ENCODE measurements at regions not wholly inside any gene's neighbourhood (a gene's known extent, or its start where the extent isn't known, plus 50 kb on each side); places are given as distances from the start of the nearest gene placed in this dataset.
"Not testable (repeated sequence)": the region's sequence is repeated elsewhere in the genome, so short reads cannot be mapped to it uniquely, and the experiment has no call there.

DNA sequence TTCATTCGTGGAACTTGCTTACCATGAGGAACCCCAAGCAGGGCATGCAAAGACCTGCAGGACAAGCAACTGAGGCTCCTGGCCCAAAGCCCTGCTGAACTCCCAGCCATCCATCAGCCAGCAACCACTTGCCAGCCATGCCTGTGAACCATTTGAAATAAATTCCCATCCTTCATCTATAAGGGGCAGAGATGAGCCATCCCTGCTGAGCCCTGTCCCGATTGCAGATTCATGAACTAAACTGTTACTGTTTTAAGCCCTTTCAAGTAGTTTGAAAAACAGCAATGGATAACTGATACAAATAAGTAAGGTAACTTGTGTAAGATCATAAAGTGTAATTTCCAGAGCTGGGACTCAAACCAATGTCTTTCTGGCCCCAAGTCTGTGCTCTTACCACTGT, 114.4 kb upstream of the WSCD1 start:
- no peaks in the 10 kb centered on the region for H3K4me1 ChIP-seq
- H3K27me3 ChIP-seq (ENCODE audit: low read depth) = no peaks in the 10 kb centered on the region
- H3K9me3 ChIP-seq = no peaks in the 10 kb centered on the region
- in situ Hi-C loops (cut with MboI; ENCODE audit: low sequenced_read_pairs) = no loop called here
- no peak for DNase-seq (ENCODE audit: low spot score in 2 of 2)
- H3K4me3 ChIP-seq = no peak overlapping the region
- no peaks in the 10 kb centered on the region for H3K36me3 ChIP-seq (replicated peaks)

DNA sequence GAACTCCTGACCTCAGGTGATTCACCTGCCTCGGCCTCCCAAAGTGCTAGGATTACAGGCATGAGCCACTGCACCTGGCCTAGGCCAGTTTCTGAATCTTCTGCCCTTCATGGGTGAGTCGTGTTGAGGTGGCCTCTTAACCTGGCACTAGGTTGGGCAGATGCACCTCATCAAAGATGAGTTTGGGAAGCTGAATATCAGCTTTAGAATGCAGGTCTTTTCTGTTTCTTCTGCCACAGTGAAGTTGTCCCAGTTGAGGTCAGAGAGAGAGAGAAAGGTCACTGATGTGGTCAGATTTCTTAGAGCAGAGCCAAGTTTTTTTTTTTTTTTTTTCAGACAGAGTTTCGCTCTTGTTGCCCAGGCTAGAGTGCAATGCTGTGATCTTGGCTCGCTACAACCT, 111.3 kb upstream of the WSCD1 start:
- no peak overlapping the region for H3K4me3 ChIP-seq
- H3K36me3 ChIP-seq (replicated peaks) = no peaks in the 10 kb centered on the region
- H3K9me3 ChIP-seq = no peaks in the 10 kb centered on the region
- in situ Hi-C loops (cut with MboI; ENCODE audit: low sequenced_read_pairs) = no loop called here
- H3K4me1 ChIP-seq = no peaks in the 10 kb centered on the region
- no peak for DNase-seq (ENCODE audit: low spot score in 2 of 2)
- H3K27me3 ChIP-seq (ENCODE audit: low read depth) = no peaks in the 10 kb centered on the region

GRCh38 chr17:5962371-5962770, 107.8 kb upstream of the WSCD1 start:
- H3K27me3 ChIP-seq (ENCODE audit: low read depth) = no peaks in the 10 kb centered on the region
- no peaks in the 10 kb centered on the region for H3K36me3 ChIP-seq (replicated peaks)
- H3K4me3 ChIP-seq = no peak overlapping the region
- no peaks in the 10 kb centered on the region for H3K9me3 ChIP-seq
- in situ Hi-C loops (cut with MboI; ENCODE audit: low sequenced_read_pairs) = no loop called here
- no peaks in the 10 kb centered on the region for H3K4me1 ChIP-seq
- no peak for DNase-seq (ENCODE audit: low spot score in 2 of 2)

DNA sequence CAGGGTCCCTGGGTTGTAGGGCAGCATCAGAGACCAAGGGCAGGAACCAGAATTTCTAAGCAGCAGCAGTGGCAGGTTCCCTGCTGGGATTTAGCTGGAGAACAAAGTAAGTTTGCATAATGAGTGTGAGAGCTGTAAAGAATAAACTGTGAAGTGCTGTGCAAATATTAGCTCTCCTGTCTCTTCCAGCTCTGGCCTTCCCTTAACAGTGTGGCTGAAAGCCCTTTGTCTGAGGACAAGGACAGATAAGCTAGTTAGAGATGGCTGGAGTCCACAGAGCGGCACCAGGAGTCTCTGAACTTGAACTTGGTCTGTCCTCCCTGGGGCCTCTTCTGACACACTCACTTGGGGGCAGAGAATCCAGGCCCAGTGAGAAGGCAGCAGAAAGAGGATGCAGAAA, 98.2 kb upstream of the WSCD1 start:
- in situ Hi-C loops (cut with MboI; ENCODE audit: low sequenced_read_pairs) = no loop called here
- H3K9me3 ChIP-seq = no peaks in the 10 kb centered on the region
- no peaks in the 10 kb centered on the region for H3K36me3 ChIP-seq (replicated peaks)
- no peaks in the 10 kb centered on the region for H3K27me3 ChIP-seq (ENCODE audit: low read depth)
- H3K4me1 ChIP-seq = no peaks in the 10 kb centered on the region
- no peak for DNase-seq (ENCODE audit: low spot score in 2 of 2)
- no peak overlapping the region for H3K4me3 ChIP-seq

- no peaks in the 10 kb centered on the region for H3K36me3 ChIP-seq (replicated peaks)
- H3K4me3 ChIP-seq = no peak overlapping the region
- no peak for DNase-seq (ENCODE audit: low spot score in 2 of 2)
- no peaks in the 10 kb centered on the region for H3K9me3 ChIP-seq
- in situ Hi-C loops (cut with MboI; ENCODE audit: low sequenced_read_pairs) = no loop called here
- H3K4me1 ChIP-seq = no peaks in the 10 kb centered on the region
- H3K27me3 ChIP-seq (ENCODE audit: low read depth) = no peaks in the 10 kb centered on the region
Measured at GRCh38 chr17:5973410-5973809, 96.8 kb upstream of the WSCD1 start.

DNA sequence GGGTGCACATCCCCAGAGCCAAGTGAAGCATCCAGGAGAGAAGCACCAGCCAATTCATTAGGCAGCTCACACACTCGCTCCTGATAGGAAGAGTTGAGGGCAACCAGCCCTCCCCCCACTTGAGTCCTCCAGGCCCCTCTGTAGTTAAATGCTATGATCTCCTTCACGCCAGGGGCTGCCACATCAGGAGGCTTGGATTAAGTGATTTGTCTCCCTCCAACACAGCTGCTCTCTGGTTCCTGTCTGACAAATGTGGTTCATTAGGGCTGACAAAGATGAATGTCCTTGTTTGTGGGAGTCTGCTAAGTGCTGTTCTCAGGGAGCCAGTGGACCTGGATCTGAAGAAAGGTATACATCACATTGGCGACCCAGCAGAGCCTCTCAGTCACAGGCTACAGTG, 94.5 kb upstream of the WSCD1 start:
- H3K36me3 ChIP-seq (replicated peaks) = no peaks in the 10 kb centered on the region
- no peaks in the 10 kb centered on the region for H3K9me3 ChIP-seq
- H3K4me3 ChIP-seq = no peak overlapping the region
- H3K27me3 ChIP-seq (ENCODE audit: low read depth) = no peaks in the 10 kb centered on the region
- no peak for DNase-seq (ENCODE audit: low spot score in 2 of 2)
- in situ Hi-C loops (cut with MboI; ENCODE audit: low sequenced_read_pairs) = no loop called here
- H3K4me1 ChIP-seq = no peaks in the 10 kb centered on the region

DNA sequence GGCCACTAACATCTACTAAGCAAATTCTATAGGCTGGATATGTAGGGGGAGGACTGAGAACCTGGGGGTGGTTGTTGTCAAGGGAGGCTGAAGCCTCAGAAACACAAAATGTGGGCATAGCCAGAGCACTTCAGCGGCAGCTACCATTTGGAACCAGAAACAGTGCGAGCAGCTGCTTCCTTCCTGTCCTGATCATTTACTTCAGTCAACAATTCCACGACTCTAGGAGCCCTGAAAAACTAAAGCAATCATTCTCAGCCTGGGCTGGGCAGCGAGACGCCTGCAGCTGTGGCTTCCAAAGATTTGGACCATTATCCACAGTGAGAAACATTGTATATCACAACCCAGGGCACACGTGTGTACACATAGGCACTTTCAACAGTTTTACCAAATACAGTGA, 93.9 kb upstream of the WSCD1 start:
- no peaks in the 10 kb centered on the region for H3K27me3 ChIP-seq (ENCODE audit: low read depth)
- in situ Hi-C loops (cut with MboI; ENCODE audit: low sequenced_read_pairs) = no loop called here

DNA sequence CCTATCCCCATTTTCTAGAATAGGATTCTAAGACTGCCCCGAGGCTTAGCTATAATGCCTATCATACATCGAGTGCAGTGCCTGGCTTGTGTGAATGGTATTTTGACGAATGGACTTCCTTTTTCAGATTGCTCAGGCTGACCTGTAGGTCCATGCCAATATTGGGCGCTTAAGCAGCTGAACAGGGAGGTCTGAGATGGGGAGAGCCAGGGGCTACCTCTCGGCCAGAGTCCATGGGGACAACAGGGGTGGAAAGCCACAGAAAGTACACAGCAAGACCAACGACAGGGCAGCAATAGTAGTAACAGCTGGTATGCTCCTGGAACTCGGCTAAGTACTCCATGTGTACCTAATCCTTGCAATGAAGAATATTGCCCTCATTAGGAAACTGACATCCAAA, 91.7 kb upstream of the WSCD1 start:
- no peaks in the 10 kb centered on the region for H3K9me3 ChIP-seq
- no peaks in the 10 kb centered on the region for H3K4me1 ChIP-seq
- in situ Hi-C loops (cut with MboI; ENCODE audit: low sequenced_read_pairs) = no loop called here
- DNase-seq (ENCODE audit: low spot score in 2 of 2) = no peak
- no peaks in the 10 kb centered on the region for H3K27me3 ChIP-seq (ENCODE audit: low read depth)
- no peaks in the 10 kb centered on the region for H3K36me3 ChIP-seq (replicated peaks)
- no peak overlapping the region for H3K4me3 ChIP-seq

More for the DNA sequence above, 93.9 kb upstream of the WSCD1 start:
- H3K4me3 ChIP-seq = no peak overlapping the region
- no peaks in the 10 kb centered on the region for H3K9me3 ChIP-seq
- no peaks in the 10 kb centered on the region for H3K4me1 ChIP-seq
- no peak for DNase-seq (ENCODE audit: low spot score in 2 of 2)
- no peaks in the 10 kb centered on the region for H3K36me3 ChIP-seq (replicated peaks)

- H3K4me3 ChIP-seq = no peak overlapping the region
- no peaks in the 10 kb centered on the region for H3K27me3 ChIP-seq (ENCODE audit: low read depth)
- no peaks in the 10 kb centered on the region for H3K36me3 ChIP-seq (replicated peaks)
- DNase-seq (ENCODE audit: low spot score in 2 of 2) = no peak
- in situ Hi-C loops (cut with MboI; ENCODE audit: low sequenced_read_pairs) = no loop called here
- no peaks in the 10 kb centered on the region for H3K9me3 ChIP-seq
- no peaks in the 10 kb centered on the region for H3K4me1 ChIP-seq
Measured at GRCh38 chr17:5980941-5981340, 89.2 kb upstream of the WSCD1 start.

GRCh38 chr17:5986644-5987043, 83.5 kb upstream of the WSCD1 start:
- in situ Hi-C loops (cut with MboI; ENCODE audit: low sequenced_read_pairs) = no loop called here
- H3K36me3 ChIP-seq (replicated peaks) = no peaks in the 10 kb centered on the region
- no peaks in the 10 kb centered on the region for H3K4me1 ChIP-seq
- DNase-seq (ENCODE audit: low spot score in 2 of 2) = no peak
- no peaks in the 10 kb centered on the region for H3K9me3 ChIP-seq
- no peaks in the 10 kb centered on the region for H3K27me3 ChIP-seq (ENCODE audit: low read depth)
- H3K4me3 ChIP-seq = no peak overlapping the region

DNA sequence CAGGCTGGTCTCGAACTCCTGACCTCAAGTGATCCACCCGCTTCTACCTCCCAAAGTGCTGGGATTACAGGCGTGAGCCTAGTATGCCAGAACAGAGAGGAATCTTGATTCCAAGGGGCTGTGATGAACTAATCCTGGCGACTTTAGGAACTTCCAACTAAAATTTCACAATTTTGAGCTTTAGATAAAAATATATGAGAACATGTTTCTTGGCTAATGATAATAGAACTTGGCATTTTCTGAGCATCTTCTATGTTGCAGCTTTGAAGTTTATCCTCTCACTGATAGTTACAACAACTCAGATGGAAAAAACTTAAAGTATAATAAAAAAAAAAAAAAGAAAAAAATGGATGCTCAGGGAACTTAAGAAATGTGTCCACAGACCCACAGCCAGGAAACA, 69.8 kb upstream of the WSCD1 start:
- no peak overlapping the region for H3K4me3 ChIP-seq
- in situ Hi-C loops (cut with MboI; ENCODE audit: low sequenced_read_pairs) = no loop called here
- no peaks in the 10 kb centered on the region for H3K36me3 ChIP-seq (replicated peaks)
- no peaks in the 10 kb centered on the region for H3K4me1 ChIP-seq
- no peaks in the 10 kb centered on the region for H3K27me3 ChIP-seq (ENCODE audit: low read depth)
- H3K9me3 ChIP-seq = no peaks in the 10 kb centered on the region
- no peak for DNase-seq (ENCODE audit: low spot score in 2 of 2)

- H3K27me3 ChIP-seq (ENCODE audit: low read depth); H3K9me3 ChIP-seq; H3K4me1 ChIP-seq; DNase-seq (ENCODE audit: low spot score in 2 of 2); in situ Hi-C loops (cut with MboI; ENCODE audit: low sequenced_read_pairs); H3K36me3 ChIP-seq (replicated peaks); H3K4me3 ChIP-seq: not testable (repeated sequence)
Measured at GRCh38 chr17:6003221-6003620, 67.0 kb upstream of the WSCD1 start.

DNA sequence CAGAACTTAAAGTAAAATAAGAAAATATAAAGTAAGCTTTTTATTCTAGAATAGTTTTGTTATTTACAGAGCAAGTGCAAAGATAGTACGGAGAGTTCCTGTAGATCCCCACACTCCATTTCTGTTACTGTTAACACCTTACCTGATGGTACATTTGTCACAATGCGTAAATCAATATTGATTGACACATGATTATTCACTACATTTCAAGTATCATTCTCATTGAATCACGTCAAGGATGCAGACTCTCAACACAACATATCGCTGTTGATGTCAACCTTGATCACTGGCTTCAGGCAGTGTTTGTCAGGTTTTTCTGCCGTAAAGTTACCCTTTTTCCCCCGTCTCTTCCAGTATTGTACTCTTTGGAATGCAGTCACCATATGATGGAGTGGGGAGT, 64.2 kb upstream of the WSCD1 start:
- Histone ChIP-seq H3K9me3 (no peaks in the 10 kb centered on the region), H3K4me3 (no peak overlapping the region), H3K27me3 (ENCODE audit: low read depth) (no peaks in the 10 kb centered on the region), H3K36me3 (replicated peaks) (no peaks in the 10 kb centered on the region), H3K4me1 (no peaks in the 10 kb centered on the region)
- in situ Hi-C loops (cut with MboI; ENCODE audit: low sequenced_read_pairs) = no loop called here
- DNase-seq (ENCODE audit: low spot score in 2 of 2) = no peak

- H3K27me3 ChIP-seq (ENCODE audit: low read depth) = no peaks in the 10 kb centered on the region
- no peak for DNase-seq (ENCODE audit: low spot score in 2 of 2)
- H3K4me1 ChIP-seq = no peaks in the 10 kb centered on the region
- in situ Hi-C loops (cut with MboI; ENCODE audit: low sequenced_read_pairs) = no loop called here
- no peak overlapping the region for H3K4me3 ChIP-seq
- H3K9me3 ChIP-seq = no peaks in the 10 kb centered on the region
- no peaks in the 10 kb centered on the region for H3K36me3 ChIP-seq (replicated peaks)
Measured at GRCh38 chr17:6011206-6011605, 59.0 kb upstream of the WSCD1 start.

- Histone ChIP-seq H3K4me1 (no peaks in the 10 kb centered on the region), H3K36me3 (replicated peaks) (no peaks in the 10 kb centered on the region), H3K9me3 (no peaks in the 10 kb centered on the region), H3K4me3 (no peak overlapping the region), H3K27me3 (ENCODE audit: low read depth) (0 out of 2 replicates have a peak, but pooled peaks cover 3% of the 10 kb centered on the region)
- no peak for DNase-seq (ENCODE audit: low spot score in 2 of 2)
- in situ Hi-C loops (cut with MboI; ENCODE audit: low sequenced_read_pairs) = no loop called here
Measured at GRCh38 chr17:6018788-6019187, 51.4 kb upstream of the WSCD1 start.

All from HAP-1 (cell line).